IMR-90 (cell line): ENCODE measurements at regions not wholly inside any gene's neighbourhood (a gene's known extent, or its start where the extent isn't known, plus 50 kb on each side); places are given as distances from the start of the nearest gene placed in this dataset.

Source experiments
- ATAC-seq: fragments of 200-7000 bp; cut with Tn5 transposase; 2 replicates; pipeline ENCODE4 v1.9.1; 2020; ENCODE audit warnings: low read depth, mild to moderate bottlenecking, moderate library complexity
- BruUV-seq: library from RNA; stranded (reverse); fragments of 400-500 nt; replicated peaks from 2 replicates; lab custom pipeline; 2021; lab: Mats Ljungman, UMichigan
- CTCF ChIA-PET: fragments of 300-600 bp; formaldehyde crosslinking; extraction: SDS; loops from one replicate; lab custom pipeline; 2021; ENCODE audit warnings: antibody characterized with exemption; lab: Yijun Ruan, JAX
- POLR2A ChIA-PET: fragments of 300-600 bp; sonication (Branson Sonifier 250); formaldehyde crosslinking; loops from one replicate; lab custom pipeline; 2022; ENCODE audit warnings: antibody characterized with exemption; ENCODE audit not compliant: unreplicated experiment; lab: Charles Lee
- DNase-seq: peaks from one replicate; pipeline ENCODE4 v3.0.0; 2013
- H2AFZ ChIP-seq: replicated peaks from 2 replicates; pipeline ENCODE3; 2013; ENCODE audit warnings: low read length, mild to moderate bottlenecking; ENCODE audit not compliant: poor library complexity
- H2AK5ac ChIP-seq: 2 replicates; pipeline ENCODE4 v1.6.1; 2013; ENCODE audit warnings: low read depth, low read length, inconsistent platforms
- H2AK9ac ChIP-seq: replicated peaks from 2 replicates; pipeline ENCODE3; 2013; ENCODE audit warnings: mild to moderate bottlenecking, low read depth, low read length, moderate library complexity; ENCODE audit not compliant: poor library complexity
- H2BK120ac ChIP-seq: 2 replicates; pipeline ENCODE4 v1.6.1; 2013; ENCODE audit warnings: low read depth, low read length, inconsistent platforms
- H2BK15ac ChIP-seq: 3 replicates; pipeline ENCODE4 v1.6.1; 2013; ENCODE audit warnings: low read depth, low read length, inconsistent platforms
- H2BK20ac ChIP-seq: 2 replicates; pipeline ENCODE4 v1.6.1; 2013; ENCODE audit warnings: low read depth, mild to moderate bottlenecking, inconsistent platforms, low read length, moderate library complexity
- H2BK5ac ChIP-seq: 2 replicates; pipeline ENCODE4 v1.6.1; 2013; ENCODE audit warnings: mild to moderate bottlenecking, low read depth, low read length, inconsistent platforms; ENCODE audit not compliant: poor library complexity, severe bottlenecking
- H3K14ac ChIP-seq: replicated peaks from 2 replicates; pipeline ENCODE4 v1.6.1; 2013; ENCODE audit warnings: low read depth, low read length, inconsistent platforms
- H3K18ac ChIP-seq: 2 replicates; pipeline ENCODE4 v1.6.1; 2013; ENCODE audit warnings: low read depth, low read length, control low read depth
- H3K23ac ChIP-seq: 2 replicates; pipeline ENCODE4 v1.6.1; 2013; ENCODE audit warnings: low read depth, low read length, inconsistent platforms
- H3K27ac ChIP-seq: 2 replicates; pipeline ENCODE4 v1.5.1; 2013; ENCODE audit warnings: mild to moderate bottlenecking, control low read depth, low read length; ENCODE audit not compliant: insufficient read depth
- H3K27me3 ChIP-seq: 2 replicates; pipeline ENCODE4 v1.6.1; 2013; ENCODE audit warnings: low read length; ENCODE audit not compliant: control insufficient read depth, insufficient read depth
- H3K36me3 ChIP-seq: 2 replicates; pipeline ENCODE4 v1.6.1; 2013; ENCODE audit warnings: low read length, mixed read lengths; ENCODE audit not compliant: control insufficient read depth, insufficient read depth
- H3K4ac ChIP-seq: 2 replicates; pipeline ENCODE4 v1.6.1; 2013; ENCODE audit warnings: low read depth, low read length, inconsistent platforms
- H3K4me1 ChIP-seq: 2 replicates; pipeline ENCODE4 v1.6.1; 2013; ENCODE audit warnings: low read length, mixed read lengths; ENCODE audit not compliant: control insufficient read depth, insufficient read depth
- H3K4me2 ChIP-seq: 2 replicates; pipeline ENCODE4 v1.6.1; 2013; ENCODE audit warnings: low read depth, mild to moderate bottlenecking, control low read depth, low read length, moderate library complexity
- H3K4me3 ChIP-seq: 2 replicates; pipeline ENCODE4 v1.5.1; 2013; ENCODE audit warnings: low read depth, mild to moderate bottlenecking, control low read depth, low read length, moderate library complexity; ENCODE audit not compliant: insufficient read depth
- H3K56ac ChIP-seq: 2 replicates; pipeline ENCODE4 v1.6.1; 2013; ENCODE audit warnings: low read length, inconsistent platforms; ENCODE audit not compliant: insufficient read depth; ENCODE audit errors: extremely low read depth
- H3K79me1 ChIP-seq, 2 experiments: 2 replicates each; pipeline ENCODE4 v1.6.1; 2013; ENCODE audit warnings: low read length in 2 of 2, inconsistent platforms in 1 of 2, low read depth in 1 of 2
- H3K9ac ChIP-seq: 2 replicates; pipeline ENCODE4 v1.6.1; 2013; ENCODE audit warnings: low read depth, low read length, control low read depth
- H3K9me1 ChIP-seq: 2 replicates; pipeline ENCODE4 v1.6.1; 2013; ENCODE audit warnings: low read length, inconsistent platforms; ENCODE audit not compliant: insufficient read depth
- H3K9me3 ChIP-seq: 2 replicates; pipeline ENCODE4 v1.6.1; 2013; ENCODE audit warnings: low read length; ENCODE audit not compliant: control insufficient read depth, insufficient read depth
- H4K20me1 ChIP-seq: 2 replicates; pipeline ENCODE4 v1.6.1; 2013; ENCODE audit warnings: low read length, inconsistent platforms; ENCODE audit not compliant: insufficient read depth
- H4K5ac ChIP-seq: 2 replicates; pipeline ENCODE4 v1.6.1; 2013; ENCODE audit warnings: mild to moderate bottlenecking, low read depth, low read length, control low read depth
- H4K8ac ChIP-seq, 2 experiments: 2 replicates each; pipeline ENCODE4 v1.6.1; 2013; ENCODE audit warnings: low read depth in 2 of 2, low read length in 2 of 2, control low read depth in 1 of 2, inconsistent platforms in 1 of 2
- H4K91ac ChIP-seq: 2 replicates; pipeline ENCODE4 v1.6.1; 2013; ENCODE audit warnings: low read depth, low read length, inconsistent platforms; ENCODE audit not compliant: insufficient read depth
- BHLHE40 ChIP-seq: fragments of 150-350 bp; IDR thresholded peaks from 2 replicates; pipeline ENCODE4 v1.6.1; 2016; ENCODE audit warnings: mild to moderate bottlenecking, low read depth, low read length
- CEBPB ChIP-seq: IDR thresholded peaks from 2 replicates; pipeline ENCODE4 v1.6.1; 2012; ENCODE audit warnings: low read depth, low read length, improper control_type of control experiment
- CHD1 ChIP-seq: IDR thresholded peaks from 2 replicates; pipeline ENCODE4 v1.6.1; 2012; ENCODE audit warnings: low read depth, low read length, improper control_type of control experiment
- CTCF ChIP-seq: conservative IDR thresholded peaks from 2 replicates; pipeline ENCODE4 v1.5.1; 2012; ENCODE audit warnings: mild to moderate bottlenecking, low read depth, low read length, improper control_type of control experiment
- ELK1 ChIP-seq: fragments of 150-350 bp; IDR thresholded peaks from 2 replicates; pipeline ENCODE4 v1.6.1; 2016; ENCODE audit warnings: low read depth, mild to moderate bottlenecking, low read length, moderate library complexity, borderline replicate concordance
- FOS ChIP-seq: fragments of 150-350 bp; IDR thresholded peaks from 2 replicates; pipeline ENCODE4 v1.6.1; 2016; ENCODE audit warnings: low read depth, low read length
- MAFK ChIP-seq: IDR thresholded peaks from 2 replicates; pipeline ENCODE4 v1.6.1; 2012; ENCODE audit warnings: low read depth, low read length, improper control_type of control experiment
- MAZ ChIP-seq: IDR thresholded peaks from 2 replicates; pipeline ENCODE4 v1.6.1; 2012; ENCODE audit warnings: low read depth, mild to moderate bottlenecking, low read length, improper control_type of control experiment, moderate library complexity, borderline replicate concordance
- MXI1 ChIP-seq: IDR thresholded peaks from 2 replicates; pipeline ENCODE4 v1.6.1; 2012; ENCODE audit warnings: low read depth, mild to moderate bottlenecking, low read length, moderate library complexity, borderline replicate concordance
- NFE2L2 ChIP-seq: fragments of 150-350 bp; IDR thresholded peaks from 2 replicates; pipeline ENCODE4 v1.6.1; 2016; ENCODE audit warnings: low read depth, mild to moderate bottlenecking, low read length
- POLR2A ChIP-seq: IDR thresholded peaks from 2 replicates; pipeline ENCODE4 v1.6.1; 2012; ENCODE audit warnings: mild to moderate bottlenecking, low read depth, low read length
- RAD21 ChIP-seq: IDR thresholded peaks from 2 replicates; pipeline ENCODE4 v1.6.1; 2012; ENCODE audit warnings: low read length, improper control_type of control experiment
- RFX5 ChIP-seq: IDR thresholded peaks from 2 replicates; pipeline ENCODE4 v1.8.0; 2012; ENCODE audit warnings: low read depth, mild to moderate bottlenecking, low read length, moderate library complexity
- USF2 ChIP-seq: fragments of 150-350 bp; IDR thresholded peaks from 2 replicates; pipeline ENCODE4 v1.6.1; 2017; ENCODE audit warnings: mild to moderate bottlenecking, antibody characterized with exemption, low read length, low read depth
- WGBS, 2 experiments: methylation state at CpG; one replicate each; pipeline versions ENCODE4 v1.1.5 to v1.1.7; 2013; ENCODE audit warnings: missing lambda C conversion rate in 2 of 2; ENCODE audit not compliant: insufficient read length in 1 of 2; ENCODE audit errors: extremely low coverage in 2 of 2; 5-methylcytosine and 5-hydroxymethylcytosine counted together
- dilution Hi-C: fragments of 300-500 bp; cut with HindIII; formaldehyde crosslinking; loops from one replicate; pipeline ENCODE4 v1.14.3; 2018; ENCODE audit warnings: low sequenced_read_pairs; ENCODE audit not compliant: unreplicated experiment
- in situ Hi-C: fragments of 300-500 bp; cut with MboI; formaldehyde crosslinking; loops from 3 replicates; pipeline ENCODE4 v1.14.3; 2019; ENCODE audit warnings: low sequenced_read_pairs, inconsistent platforms, mixed read lengths
- intact Hi-C: fragments of 100-400 bp; cut with micrococcal nuclease; formaldehyde crosslinking; loops from 2 replicates; pipeline ENCODE4 v1.10.0; 2022

- H3K18ac ChIP-seq: no peak overlapping the region
- no peak overlapping the region for H4K5ac ChIP-seq
- no peak for TF ChIP-seq USF2
- no peak for TF ChIP-seq ELK1
- TF ChIP-seq MAZ: no peak
- TF ChIP-seq POLR2A: no peak
- no peak for TF ChIP-seq NFE2L2
- TF ChIP-seq RFX5: no peak
- no peak for TF ChIP-seq CTCF
- TF ChIP-seq MXI1: no peak
- no peak for TF ChIP-seq MAFK
- TF ChIP-seq CEBPB: no peak
- no peak for TF ChIP-seq RAD21
- no peak for TF ChIP-seq CHD1
- no peak for TF ChIP-seq FOS
- TF ChIP-seq BHLHE40: no peak
- H2BK15ac ChIP-seq: no peak overlapping the region
- H3K9me3 ChIP-seq: peaks cover 13% of the 10 kb centered on the region
- H2BK5ac ChIP-seq: no peak overlapping the region
- H2AK5ac ChIP-seq: no peak overlapping the region
- no peaks in the 10 kb centered on the region for H4K20me1 ChIP-seq
- H3K27ac ChIP-seq: no peak overlapping the region
- no peaks in the 10 kb centered on the region for H3K4me1 ChIP-seq
- H4K91ac ChIP-seq: no peak overlapping the region
- no peak for ATAC-seq
- no peak overlapping the region for H4K8ac ChIP-seq
- H3K9me1 ChIP-seq: no peaks in the 10 kb centered on the region
- POLR2A ChIA-PET: no interaction called here
- no peak for DNase-seq
- no peak overlapping the region for H2BK20ac ChIP-seq
- H3K56ac ChIP-seq: no peak overlapping the region
- no peak overlapping the region for H3K4me2 ChIP-seq
- intact Hi-C loops: no loop called here
- no TSS peak for BruUV-seq
- no CpG with 5 or more reads among the region's 2 CpGs for WGBS, 2 experiments
- in situ Hi-C loops: no loop called here
- dilution Hi-C loops: no loop called here
- H3K23ac ChIP-seq: no peak overlapping the region
- H3K4ac ChIP-seq: no peak overlapping the region
- CTCF ChIA-PET: no interaction called here
- no peaks in the 10 kb centered on the region for H3K27me3 ChIP-seq
- H3K4me3 ChIP-seq: no peak overlapping the region
- H3K79me1 ChIP-seq: no peaks in the 10 kb centered on the region
- no peak overlapping the region for H3K14ac ChIP-seq
- H2BK120ac ChIP-seq: no peak overlapping the region
- H2AFZ ChIP-seq: no peak overlapping the region
- no peaks in the 10 kb centered on the region for H3K36me3 ChIP-seq
- no peak overlapping the region for H3K9ac ChIP-seq
- no peak overlapping the region for H2AK9ac ChIP-seq
Measured at GRCh38 chr5:161007879-161008278, 155.9 kb upstream of the ATP10B start.
